ENCODE measurements at regions not wholly inside any gene's neighbourhood (a gene's known extent, or its start where the extent isn't known, plus 50 kb on each side); places are given as distances from the start of the nearest gene placed in this dataset.
"Not testable (repeated sequence)": the region's sequence is repeated elsewhere in the genome, so short reads cannot be mapped to it uniquely, and the experiment has no call there.

GRCh38 chr4:62454535-62454934, 1254.4 kb downstream of the ADGRL3 start:
- TF ChIP-seq FOXP2 (optimal IDR thresholded peaks at IDR 0.05; ENCODE audit: control extremely low read depth, extremely low read length, insufficient read depth) (no peak), EZH2 (IDR thresholded peaks at IDR 0.05) (no peak), POLR2AphosphoS5 (IDR thresholded peaks at IDR 0.05; ENCODE audit: borderline replicate concordance, low read depth, low read length) (no peak)
- Histone ChIP-seq H3K9me3 (ENCODE audit: low read depth, low read length) (no peaks in the 10 kb centered on the region), H3K4me3 (no peak overlapping the region), H3K36me3 (ENCODE audit: insufficient read depth, low read length) (no peaks in the 10 kb centered on the region), H3K27ac (no peak overlapping the region), H3K9ac (ENCODE audit: insufficient read length) (no peak overlapping the region)
- DNase-seq (ENCODE audit: low read depth, low spot score) = no peak

GRCh38 chr4:62450740-62451139, 1250.6 kb downstream of the ADGRL3 start:
- Histone ChIP-seq H3K27ac (no peak overlapping the region), H3K36me3 (ENCODE audit: insufficient read depth, low read length) (no peaks in the 10 kb centered on the region), H3K9ac (ENCODE audit: insufficient read length) (no peak overlapping the region), H3K4me3 (no peak overlapping the region), H3K9me3 (ENCODE audit: low read depth, low read length) (no peaks in the 10 kb centered on the region)
- no peak for TF ChIP-seq POLR2AphosphoS5 (IDR thresholded peaks at IDR 0.05; ENCODE audit: borderline replicate concordance, low read depth, low read length)
- no peak for TF ChIP-seq FOXP2 (optimal IDR thresholded peaks at IDR 0.05; ENCODE audit: control extremely low read depth, extremely low read length, insufficient read depth)
- TF ChIP-seq EZH2 (IDR thresholded peaks at IDR 0.05) = no peak
- DNase-seq (ENCODE audit: low read depth, low spot score) = no peak

- H3K9ac ChIP-seq (ENCODE audit: insufficient read length) = no peak overlapping the region
- no peaks in the 10 kb centered on the region for H3K36me3 ChIP-seq (ENCODE audit: insufficient read depth, low read length)
- no peak overlapping the region for H3K4me3 ChIP-seq
- H3K27ac ChIP-seq = no peak overlapping the region
- TF ChIP-seq EZH2 (IDR thresholded peaks at IDR 0.05) = no peak
- no peak for TF ChIP-seq FOXP2 (optimal IDR thresholded peaks at IDR 0.05; ENCODE audit: control extremely low read depth, extremely low read length, insufficient read depth)
- no peak for TF ChIP-seq POLR2AphosphoS5 (IDR thresholded peaks at IDR 0.05; ENCODE audit: borderline replicate concordance, low read depth, low read length)
- no peak for DNase-seq (ENCODE audit: low read depth, low spot score)
- 0 out of 2 replicates have a peak, but pooled peaks cover 2% of the 10 kb centered on the region for H3K9me3 ChIP-seq (ENCODE audit: low read depth, low read length)
These were observed 1249.4 kb downstream of the ADGRL3 start for GRCh38 chr4:62449538-62449937.

GRCh38 chr4:62448911-62449310, 1248.8 kb downstream of the ADGRL3 start:
- Histone ChIP-seq H3K27ac (no peak overlapping the region), H3K36me3 (ENCODE audit: insufficient read depth, low read length) (no peaks in the 10 kb centered on the region), H3K4me3 (no peak overlapping the region), H3K9me3 (ENCODE audit: low read depth, low read length) (0 out of 2 replicates have a peak, but pooled peaks cover 2% of the 10 kb centered on the region), H3K9ac (ENCODE audit: insufficient read length) (no peak overlapping the region)
- no peak for TF ChIP-seq POLR2AphosphoS5 (IDR thresholded peaks at IDR 0.05; ENCODE audit: borderline replicate concordance, low read depth, low read length)
- TF ChIP-seq EZH2 (IDR thresholded peaks at IDR 0.05) = no peak
- no peak for TF ChIP-seq FOXP2 (optimal IDR thresholded peaks at IDR 0.05; ENCODE audit: control extremely low read depth, extremely low read length, insufficient read depth)
- DNase-seq (ENCODE audit: low read depth, low spot score) = no peak

GRCh38 chr4:62439051-62439450, 1238.9 kb downstream of the ADGRL3 start:
- H3K27ac ChIP-seq = no peak overlapping the region
- no peak overlapping the region for H3K4me3 ChIP-seq
- DNase-seq (ENCODE audit: low read depth, low spot score) = no peak
- H3K9me3 ChIP-seq (ENCODE audit: low read depth, low read length) = no peaks in the 10 kb centered on the region; the same call in 1 of the 2 replicates
- TF ChIP-seq EZH2 (IDR thresholded peaks at IDR 0.05) (no peak), FOXP2 (optimal IDR thresholded peaks at IDR 0.05; ENCODE audit: control extremely low read depth, extremely low read length, insufficient read depth) (no peak), POLR2AphosphoS5 (IDR thresholded peaks at IDR 0.05; ENCODE audit: borderline replicate concordance, low read depth, low read length) (no peak)
- no peak overlapping the region for H3K9ac ChIP-seq (ENCODE audit: insufficient read length)
- H3K36me3 ChIP-seq (ENCODE audit: insufficient read depth, low read length) = no peaks in the 10 kb centered on the region

GRCh38 chr4:62434921-62435320, 1234.8 kb downstream of the ADGRL3 start:
- Histone ChIP-seq H3K9me3 (ENCODE audit: low read depth, low read length) (no peaks in the 10 kb centered on the region), H3K4me3 (no peak overlapping the region), H3K27ac (no peak overlapping the region), H3K9ac (ENCODE audit: insufficient read length) (no peak overlapping the region), H3K36me3 (ENCODE audit: insufficient read depth, low read length) (no peaks in the 10 kb centered on the region)
- TF ChIP-seq FOXP2 (optimal IDR thresholded peaks at IDR 0.05; ENCODE audit: control extremely low read depth, extremely low read length, insufficient read depth) (no peak), POLR2AphosphoS5 (IDR thresholded peaks at IDR 0.05; ENCODE audit: borderline replicate concordance, low read depth, low read length) (no peak), EZH2 (IDR thresholded peaks at IDR 0.05) (no peak)
- DNase-seq (ENCODE audit: low read depth, low spot score) = no peak

- H3K27ac ChIP-seq; DNase-seq (ENCODE audit: low read depth, low spot score): not testable (repeated sequence)
These were observed 1231.5 kb downstream of the ADGRL3 start for GRCh38 chr4:62431513-62432231.

GRCh38 chr4:62429297-62429696, 1229.2 kb downstream of the ADGRL3 start:
- no peak for DNase-seq (ENCODE audit: low read depth, low spot score)
- H3K9ac ChIP-seq (ENCODE audit: insufficient read length) = no peak overlapping the region
- no peak overlapping the region for H3K27ac ChIP-seq
- H3K9me3 ChIP-seq (ENCODE audit: low read depth, low read length) = no peaks in the 10 kb centered on the region
- TF ChIP-seq FOXP2 (optimal IDR thresholded peaks at IDR 0.05; ENCODE audit: control extremely low read depth, extremely low read length, insufficient read depth) = no peak
- TF ChIP-seq POLR2AphosphoS5 (IDR thresholded peaks at IDR 0.05; ENCODE audit: borderline replicate concordance, low read depth, low read length) = no peak
- no peak for TF ChIP-seq EZH2 (IDR thresholded peaks at IDR 0.05)
- H3K36me3 ChIP-seq (ENCODE audit: insufficient read depth, low read length) = no peaks in the 10 kb centered on the region
- no peak overlapping the region for H3K4me3 ChIP-seq

More at GRCh38 chr4:62431513-62432231, 1231.5 kb downstream of the ADGRL3 start:
- H3K4me3 ChIP-seq; H3K36me3 ChIP-seq (ENCODE audit: insufficient read depth, low read length); H3K9ac ChIP-seq (ENCODE audit: insufficient read length); H3K9me3 ChIP-seq (ENCODE audit: low read depth, low read length): not testable (repeated sequence)

GRCh38 chr4:62415256-62415655, 1215.1 kb downstream of the ADGRL3 start:
- no peaks in the 10 kb centered on the region for H3K9me3 ChIP-seq (ENCODE audit: low read depth, low read length)
- TF ChIP-seq FOXP2 (optimal IDR thresholded peaks at IDR 0.05; ENCODE audit: control extremely low read depth, extremely low read length, insufficient read depth) (no peak), EZH2 (IDR thresholded peaks at IDR 0.05) (no peak), POLR2AphosphoS5 (IDR thresholded peaks at IDR 0.05; ENCODE audit: borderline replicate concordance, low read depth, low read length) (no peak)
- no peak for DNase-seq (ENCODE audit: low read depth, low spot score)
- H3K4me3 ChIP-seq = no peak overlapping the region
- H3K9ac ChIP-seq (ENCODE audit: insufficient read length) = no peak overlapping the region
- H3K27ac ChIP-seq = no peak overlapping the region
- no peaks in the 10 kb centered on the region for H3K36me3 ChIP-seq (ENCODE audit: insufficient read depth, low read length)

Measured in SK-N-MC (cell line).